T1000 (cell line): ENCODE measurements at regions not wholly inside any gene's neighbourhood (a gene's known extent, or its start where the extent isn't known, plus 50 kb on each side); places are given as distances from the start of the nearest gene placed in this dataset.

ENCODE experiments used
- DNase-seq: peaks from one replicate; lab custom pipeline; 2025; ENCODE audit warnings: mixed read lengths; lab: John Stamatoyannopoulos, UW

GRCh38 chr15:62547584-62547983, 382.5 kb upstream of the C2CD4B start:
- no peak for DNase-seq

GRCh38 chr15:62549345-62549970, 384.4 kb upstream of the C2CD4B start:
- DNase-seq = no peak

GRCh38 chr15:62550106-62550505, 385.0 kb upstream of the C2CD4B start:
- DNase-seq = no peak

- no peak for DNase-seq
These were observed 387.4 kb upstream of the C2CD4B start for GRCh38 chr15:62552444-62552843.

- no peak for DNase-seq
These were observed 389.0 kb upstream of the C2CD4B start for GRCh38 chr15:62553911-62554563.

GRCh38 chr15:62558640-62559380, 393.7 kb upstream of the C2CD4B start:
- no peak for DNase-seq

- DNase-seq = no peak
These were observed 394.3 kb upstream of the C2CD4B start for GRCh38 chr15:62559381-62559733.

- no peak for DNase-seq
These were observed 396.0 kb upstream of the C2CD4B start for GRCh38 chr15:62561059-62561519.

GRCh38 chr15:62561571-62561970, 396.5 kb upstream of the C2CD4B start:
- DNase-seq = no peak

- DNase-seq = no peak
These were observed 400.0 kb upstream of the C2CD4B start for GRCh38 chr15:62564886-62565633.

- DNase-seq = no peak
These were observed 400.5 kb upstream of the C2CD4B start for GRCh38 chr15:62565634-62566026.

- no peak for DNase-seq
These were observed 401.2 kb upstream of the C2CD4B start for GRCh38 chr15:62566248-62566647.

GRCh38 chr15:62567501-62567900, 402.4 kb upstream of the C2CD4B start:
- DNase-seq = no peak

- no peak for DNase-seq
These were observed 402.9 kb upstream of the C2CD4B start for GRCh38 chr15:62568004-62568403.

GRCh38 chr15:62568702-62569101, 403.6 kb upstream of the C2CD4B start:
- no peak for DNase-seq

GRCh38 chr15:62569460-62570404, 404.6 kb upstream of the C2CD4B start:
- no peak for DNase-seq

GRCh38 chr15:62570405-62570783, 405.3 kb upstream of the C2CD4B start:
- DNase-seq = no peak

GRCh38 chr15:62571072-62571471, 406.0 kb upstream of the C2CD4B start:
- DNase-seq = no peak

- no peak for DNase-seq
These were observed 407.7 kb upstream of the C2CD4B start for GRCh38 chr15:62572797-62573196.

- DNase-seq = no peak
These were observed 408.8 kb upstream of the C2CD4B start for GRCh38 chr15:62573876-62574275.

GRCh38 chr15:62578546-62578945, 413.5 kb upstream of the C2CD4B start:
- no peak for DNase-seq
